HepG2 (cell line): ENCODE measurements at regions not wholly inside any gene's neighbourhood (a gene's known extent, or its start where the extent isn't known, plus 50 kb on each side); places are given as distances from the start of the nearest gene placed in this dataset.

Source experiments
- ATAC-seq: fragments of 200-7000 bp; cut with Tn5 transposase; 3 replicates; pipeline ENCODE4 v1.9.1; 2020; ENCODE audit warnings: mild to moderate bottlenecking, moderate library complexity
- BruUV-seq: library from RNA; stranded (reverse); fragments of 400-500 nt; replicated peaks from 2 replicates; lab custom pipeline; 2021; lab: Mats Ljungman, UMichigan
- CTCF ChIA-PET: fragments of 300-600 bp; formaldehyde crosslinking; extraction: SDS; loops from one replicate; lab custom pipeline; 2021; ENCODE audit warnings: low total read pairs, inconsistent platforms, low intra/inter-chr PET ratio; lab: Yijun Ruan, JAX
- POLR2A ChIA-PET: fragments of 350-600 bp; sonication (Branson Sonifier 250); formaldehyde crosslinking; loops from one replicate; lab custom pipeline; 2020; ENCODE audit warnings: antibody characterized with exemption, inconsistent platforms; lab: Yijun Ruan, JAX
- DNase-seq: peaks from one replicate; pipeline ENCODE4 v3.0.0-alpha.2; 2015; ENCODE audit warnings: low spot score
- FAIRE-seq: peaks from 3 replicates; lab custom pipeline; 2011; peaks lifted over from hg19 to GRCh38; lab: Jason Lieb, UNC
- H2AFZ ChIP-seq: one replicate; pipeline ENCODE4 v1.6.1; 2011; ENCODE audit warnings: low read length, inconsistent platforms
- H3K27ac ChIP-seq: fragments of 300-600 bp; 3 replicates; pipeline ENCODE4 v1.8.0; 2011; ENCODE audit warnings: mixed run types, mild to moderate bottlenecking, mixed read lengths, low read length, inconsistent platforms; ENCODE audit not compliant: insufficient read depth; ENCODE audit errors: extremely low read length
- H3K27me3 ChIP-seq, 2 experiments: fragments of 200-600 bp in 1 of 2; 2 replicates in 1 of 2; 3 replicates in 1 of 2; pipeline versions ENCODE4 v1.6.0 to v1.8.0; 2011; ENCODE audit warnings: low read length in 2 of 2, mild to moderate bottlenecking in 2 of 2, moderate library complexity in 2 of 2, inconsistent platforms in 1 of 2; ENCODE audit not compliant: insufficient read depth in 2 of 2, control insufficient read depth in 1 of 2
- H3K36me3 ChIP-seq, 2 experiments: fragments of 200-600 bp in 1 of 2; replicated peaks in 1 of 2; 2 replicates in 1 of 2; 3 replicates in 1 of 2; pipeline versions ENCODE4 v1.5.1 to v1.8.0; 2011; ENCODE audit warnings: low read length in 2 of 2, inconsistent platforms in 1 of 2; ENCODE audit not compliant: insufficient read depth in 2 of 2, control insufficient read depth in 1 of 2
- H3K4me1 ChIP-seq: 2 replicates; pipeline ENCODE4 v1.5.1; 2012; ENCODE audit warnings: low read length, inconsistent platforms; ENCODE audit not compliant: insufficient read depth
- H3K4me2 ChIP-seq: 2 replicates; pipeline ENCODE4 v1.6.0; 2011; ENCODE audit warnings: low read depth, low read length, inconsistent platforms
- H3K4me3 ChIP-seq, 3 experiments: fragments of 200-600 bp in 1 of 3; sonication (generic), shearing (Covaris generic) in 1 of 3; replicated peaks in 1 of 3; 2 replicates each; pipeline ENCODE4 v1.5.1; 2011 to 2016; ENCODE audit warnings: low read length in 3 of 3, inconsistent platforms in 2 of 3, low read depth in 2 of 3, mild to moderate bottlenecking in 2 of 3, control low read depth in 1 of 3, mixed read lengths in 1 of 3; ENCODE audit not compliant: insufficient read depth in 1 of 3
- H3K79me2 ChIP-seq: one replicate; pipeline ENCODE4 v1.6.1; 2011; ENCODE audit warnings: low read length, inconsistent platforms; ENCODE audit not compliant: insufficient read depth
- H3K9ac ChIP-seq: 2 replicates; pipeline ENCODE4 v1.6.0; 2011; ENCODE audit warnings: mild to moderate bottlenecking, low read depth, low read length, inconsistent platforms; ENCODE audit not compliant: insufficient read depth
- H3K9me3 ChIP-seq: 2 replicates; pipeline ENCODE4 v1.5.1; 2012; ENCODE audit warnings: mild to moderate bottlenecking, low read length
- H4K20me1 ChIP-seq: 2 replicates; pipeline ENCODE4 v1.6.0; 2011; ENCODE audit warnings: inconsistent platforms, mild to moderate bottlenecking, low read length, moderate library complexity; ENCODE audit not compliant: insufficient read depth
- CHCHD3 ChIP-seq: sonication (generic); formaldehyde crosslinking; IDR thresholded peaks from 2 replicates; pipeline ENCODE4 v1.8.0; 2022; ENCODE audit warnings: mild to moderate bottlenecking, missing genetic modification reagents, moderate library complexity
- FOXO4 ChIP-seq: sonication (generic); formaldehyde crosslinking; conservative IDR thresholded peaks from 2 replicates; pipeline ENCODE4 v1.8.1; 2023; ENCODE audit warnings: missing genetic modification reagents
- GABPA ChIP-seq, 2 experiments: IDR thresholded peaks; 2 replicates each; pipeline ENCODE4 v1.6.1; 2011 to 2016; ENCODE audit warnings: low read depth in 2 of 2, low read length in 1 of 2, missing biosample characterization in 1 of 2, missing genetic modification characterization in 1 of 2
- HIVEP1 ChIP-seq: sonication (generic); formaldehyde crosslinking; IDR thresholded peaks from 2 replicates; pipeline ENCODE4 v1.4.0; 2020; ENCODE audit warnings: mild to moderate bottlenecking, missing genetic modification reagents
- RCOR2 ChIP-seq: IDR thresholded peaks from 2 replicates; pipeline ENCODE4 v1.6.1; 2016; ENCODE audit warnings: missing biosample characterization, missing genetic modification reagents
- SIX1 ChIP-seq: sonication (generic); formaldehyde crosslinking; IDR thresholded peaks from 2 replicates; pipeline ENCODE4 v1.4.0; 2020; ENCODE audit warnings: missing genetic modification reagents, borderline replicate concordance
- TBX2 ChIP-seq: sonication (generic); formaldehyde crosslinking; IDR thresholded peaks from 2 replicates; pipeline ENCODE4 v1.5.0; 2020; ENCODE audit warnings: missing genetic modification reagents, mild to moderate bottlenecking, borderline replicate concordance
- ZFP36L2 ChIP-seq: sonication (generic); formaldehyde crosslinking; IDR thresholded peaks from 2 replicates; pipeline ENCODE4 v1.4.0; 2020; ENCODE audit warnings: missing genetic modification reagents
- ZFP41 ChIP-seq: sonication (generic); formaldehyde crosslinking; IDR thresholded peaks from 2 replicates; pipeline ENCODE4 v1.4.0; 2020; ENCODE audit warnings: mild to moderate bottlenecking, missing genetic modification reagents, borderline replicate concordance
- ZNF564 ChIP-seq: sonication (generic); formaldehyde crosslinking; IDR thresholded peaks from 2 replicates; pipeline ENCODE4 v1.8.1; 2023; ENCODE audit warnings: mild to moderate bottlenecking, missing genetic modification reagents
- ZNF616 ChIP-seq: sonication (generic); formaldehyde crosslinking; IDR thresholded peaks from 2 replicates; pipeline ENCODE4 v1.5.0; 2020; ENCODE audit warnings: low read depth, mild to moderate bottlenecking, missing genetic modification reagents
- ZNF629 ChIP-seq: sonication (generic); formaldehyde crosslinking; conservative IDR thresholded peaks from 2 replicates; pipeline ENCODE4 v1.5.0; 2020; ENCODE audit warnings: missing genetic modification reagents
- ZNF772 ChIP-seq: sonication (generic); formaldehyde crosslinking; IDR thresholded peaks from 2 replicates; pipeline ENCODE4 v1.5.0; 2020; ENCODE audit warnings: mild to moderate bottlenecking, missing genetic modification reagents
- ZNF839 ChIP-seq: sonication (generic); formaldehyde crosslinking; IDR thresholded peaks from 2 replicates; pipeline ENCODE4 v1.4.0; 2020; ENCODE audit warnings: missing genetic modification reagents, mild to moderate bottlenecking, borderline replicate concordance
- ZSCAN20 ChIP-seq: sonication (generic); formaldehyde crosslinking; IDR thresholded peaks from 2 replicates; pipeline ENCODE4 v1.4.0; 2020; ENCODE audit warnings: missing genetic modification reagents, mild to moderate bottlenecking, borderline replicate concordance
- WGBS: methylation state at CpG from one replicate; pipeline ENCODE4 v1.1.6; 2017; ENCODE audit warnings: low lambda C conversion rate; 5-methylcytosine and 5-hydroxymethylcytosine counted together
- in situ Hi-C: cut with HindIII; loops from 2 replicates; pipeline ENCODE4 v1.10.0; 2017; ENCODE audit warnings: low pct_unique_long_range_greater_than_20kb; ENCODE audit not compliant: extremely low pct_ligation_motif_present
- intact Hi-C: fragments of 100-400 bp; cut with micrococcal nuclease; formaldehyde crosslinking; loops from one replicate; pipeline ENCODE4 v1.10.0; 2022; ENCODE audit not compliant: unreplicated experiment
- TF ChIP-seq, protein P1 (sequence below): sonication (generic); formaldehyde crosslinking; IDR thresholded peaks from 2 replicates; pipeline ENCODE4 v1.9.0; 2022; ENCODE audit warnings: low read depth, missing genetic modification reagents

DNA sequence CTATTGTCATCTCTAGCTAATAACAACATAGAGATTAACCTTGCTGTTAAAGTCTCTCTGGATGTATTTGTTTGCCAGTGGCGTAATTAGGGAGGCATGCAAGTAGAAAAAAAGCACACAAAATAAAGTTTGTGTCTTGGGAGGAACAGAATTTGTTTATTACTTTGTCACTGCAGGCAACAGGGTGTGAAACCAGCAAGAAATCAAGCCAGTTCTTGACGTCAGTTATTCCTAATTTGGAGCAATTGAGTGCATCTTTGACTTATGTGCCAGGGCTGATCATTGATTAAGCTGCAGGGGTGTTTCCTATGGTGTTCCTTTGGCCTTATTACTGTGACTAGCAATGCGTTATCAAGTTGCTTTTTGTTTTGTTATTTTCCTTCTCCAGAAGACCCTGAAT is 751.0 kb downstream of the KCNA4 start:
- TF ChIP-seq TBX2 (CRISPR knock-in tag) (no peak), ZNF564 (CRISPR knock-in tag) (no peak), CHCHD3 (CRISPR knock-in tag) (no peak), ZFP36L2 (CRISPR knock-in tag) (no peak), SIX1 (CRISPR knock-in tag) (no peak), ZNF629 (CRISPR knock-in tag) (no peak), GABPA (IDR thresholded peaks at IDR 0.05; ENCODE audit: low read depth, low read length) (no peak), GABPA (CRISPR knock-in tag; IDR thresholded peaks at IDR 0.05; ENCODE audit: low read depth) (no peak), ZNF839 (CRISPR knock-in tag) (no peak), ZNF616 (CRISPR knock-in tag) (no peak), RCOR2 (CRISPR knock-in tag) (no peak), ZNF772 (CRISPR knock-in tag) (no peak), HIVEP1 (CRISPR knock-in tag) (no peak), ZSCAN20 (CRISPR knock-in tag) (no peak), ZFP41 (CRISPR knock-in tag) (no peak), FOXO4 (CRISPR knock-in tag) (no peak)
- TF ChIP-seq, protein P1, sequence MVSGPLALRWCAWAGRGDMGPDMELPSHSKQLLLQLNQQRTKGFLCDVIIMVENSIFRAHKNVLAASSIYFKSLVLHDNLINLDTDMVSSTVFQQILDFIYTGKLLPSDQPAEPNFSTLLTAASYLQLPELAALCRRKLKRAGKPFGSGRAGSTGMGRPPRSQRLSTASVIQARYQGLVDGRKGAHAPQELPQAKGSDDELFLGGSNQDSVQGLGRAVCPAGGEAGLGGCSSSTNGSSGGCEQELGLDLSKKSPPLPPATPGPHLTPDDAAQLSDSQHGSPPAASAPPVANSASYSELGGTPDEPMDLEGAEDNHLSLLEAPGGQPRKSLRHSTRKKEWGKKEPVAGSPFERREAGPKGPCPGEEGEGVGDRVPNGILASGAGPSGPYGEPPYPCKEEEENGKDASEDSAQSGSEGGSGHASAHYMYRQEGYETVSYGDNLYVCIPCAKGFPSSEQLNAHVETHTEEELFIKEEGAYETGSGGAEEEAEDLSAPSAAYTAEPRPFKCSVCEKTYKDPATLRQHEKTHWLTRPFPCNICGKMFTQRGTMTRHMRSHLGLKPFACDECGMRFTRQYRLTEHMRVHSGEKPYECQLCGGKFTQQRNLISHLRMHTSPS = no peak
- BruUV-seq = no TSS peak
- ChIA-PET POLR2A (no interaction called here), CTCF (no interaction called here)
- FAIRE-seq (no peak), DNase-seq (no peak), ATAC-seq (no peak)
- Histone ChIP-seq H3K36me3 (no peaks in the 10 kb centered on the region), H2AFZ (no peak overlapping the region), H3K4me3 (no peak overlapping the region), H3K4me2 (no peak overlapping the region), H4K20me1 (no peaks in the 10 kb centered on the region), H3K27ac (no peak overlapping the region), H3K9ac (no peak overlapping the region), H3K27me3 (no peaks in the 10 kb centered on the region), H3K4me1 (peaks cover 5% of the 10 kb centered on the region; the same call in 1 of the 2 replicates), H3K9me3 (no peaks in the 10 kb centered on the region), H3K79me2 (no peaks in the 10 kb centered on the region)
- in situ Hi-C loops = no loop called here
- 4% methylated on average over 3 of the region's 3 CpGs for WGBS
- intact Hi-C loops = no loop called here
